HG02623 (cell line): ENCODE measurements at regions not wholly inside any gene's neighbourhood (a gene's known extent, or its start where the extent isn't known, plus 50 kb on each side); places are given as distances from the start of the nearest gene placed in this dataset.

Experiments used
- ATAC-seq: cut with Tn5 transposase; IDR thresholded peaks from one replicate; pipeline ENCODE4 v1.9.1; 2021; ENCODE audit warnings: moderate library complexity; ENCODE audit not compliant: unreplicated experiment

- no peak for ATAC-seq
Observed at GRCh38 chr6:170178561-170179477, 112.1 kb downstream of the DLL1 start.

GRCh38 chr6:170177772-170178560 lies 112.9 kb downstream of the DLL1 start:
- ATAC-seq = no peak

- ATAC-seq = no peak
Observed at GRCh38 chr6:170176898-170177771, 113.7 kb downstream of the DLL1 start.

- ATAC-seq = no peak
Observed at GRCh38 chr6:170176136-170176897, 114.6 kb downstream of the DLL1 start.

GRCh38 chr6:170175644-170176135 lies 115.2 kb downstream of the DLL1 start:
- ATAC-seq = no peak

- ATAC-seq = no peak
Observed at GRCh38 chr6:170174771-170175643, 115.9 kb downstream of the DLL1 start.

- no peak for ATAC-seq
Observed at GRCh38 chr6:170174124-170174770, 116.6 kb downstream of the DLL1 start.

- no peak for ATAC-seq
Observed at GRCh38 chr6:170173335-170173881, 117.5 kb downstream of the DLL1 start.

GRCh38 chr6:170172825-170173256 lies 118.0 kb downstream of the DLL1 start:
- no peak for ATAC-seq

- ATAC-seq = no peak
Observed at GRCh38 chr6:170172392-170172791, 118.5 kb downstream of the DLL1 start.

- no peak for ATAC-seq
Observed at GRCh38 chr6:170167657-170168159, 123.2 kb downstream of the DLL1 start.

GRCh38 chr6:170166511-170167122 lies 124.3 kb downstream of the DLL1 start:
- no peak for ATAC-seq

- no peak for ATAC-seq
Observed at GRCh38 chr6:170165471-170166117, 125.3 kb downstream of the DLL1 start.

- ATAC-seq = no peak
Observed at GRCh38 chr6:170165085-170165470, 125.8 kb downstream of the DLL1 start.

GRCh38 chr6:170164271-170164900 lies 126.5 kb downstream of the DLL1 start:
- no peak for ATAC-seq

- no peak for ATAC-seq
Observed at GRCh38 chr6:170163405-170164170, 127.3 kb downstream of the DLL1 start.
